ENCODE measurements at regions not wholly inside any gene's neighbourhood (a gene's known extent, or its start where the extent isn't known, plus 50 kb on each side); places are given as distances from the start of the nearest gene placed in this dataset.

- Histone ChIP-seq H3K79me2 (ENCODE audit: low read length) (no peaks in the 10 kb centered on the region), H4K20me1 (ENCODE audit: insufficient read depth, low read length) (no peaks in the 10 kb centered on the region), H3K4me2 (ENCODE audit: low read depth, low read length) (no peak overlapping the region), H3K4me1 (ENCODE audit: low read length) (no peaks in the 10 kb centered on the region), H3K9me3 (replicated peaks; ENCODE audit: insufficient read depth, low read length) (no peaks in the 10 kb centered on the region), H3K4me3 (ENCODE audit: low read length) (no peak overlapping the region), H3K27ac (ENCODE audit: low read length) (no peak overlapping the region), H2AFZ (ENCODE audit: low read length) (no peak overlapping the region), H3K9me2 (replicated peaks; ENCODE audit: insufficient read depth, low read length) (no peaks in the 10 kb centered on the region), H3K36me3 (replicated peaks; ENCODE audit: insufficient read depth, low read length) (no peaks in the 10 kb centered on the region), H3F3A (ENCODE audit: insufficient read depth, low read length) (no peaks in the 10 kb centered on the region), H3K9ac (ENCODE audit: low read length) (no peak overlapping the region), H3K27me3 (replicated peaks; ENCODE audit: insufficient read depth, low read length) (no peaks in the 10 kb centered on the region)
- TF ChIP-seq CTCF (IDR thresholded peaks at IDR 0.05; ENCODE audit: low read length) (no peak), EZH2phosphoT487 (IDR thresholded peaks at IDR 0.05; ENCODE audit: low read length) (no peak)
- no peak for DNase-seq
Measured at GRCh38 chr5:54616518-54617220, 99.1 kb downstream of the SNX18 start.

GRCh38 chr5:54616031-54616430, 98.5 kb downstream of the SNX18 start:
- peaks cover 5% of the 10 kb centered on the region; the same call in 1 of the 2 replicates for H3K4me1 ChIP-seq (ENCODE audit: low read length)
- H3K4me3 ChIP-seq (ENCODE audit: low read length): no peak overlapping the region

GRCh38 chr5:54615381-54615780, 97.8 kb downstream of the SNX18 start:
- no peak overlapping the region for H3K9ac ChIP-seq (ENCODE audit: low read length)
- no peak overlapping the region for H3K4me3 ChIP-seq (ENCODE audit: low read length)
- no peak overlapping the region for H2AFZ ChIP-seq (ENCODE audit: low read length)
- DNase-seq: no peak
- H3K79me2 ChIP-seq (ENCODE audit: low read length): no peaks in the 10 kb centered on the region
- no peaks in the 10 kb centered on the region for H3F3A ChIP-seq (ENCODE audit: insufficient read depth, low read length)
- H3K4me2 ChIP-seq (ENCODE audit: low read depth, low read length): no peak overlapping the region
- peaks cover 11% of the 10 kb centered on the region for H3K4me1 ChIP-seq (ENCODE audit: low read length)
- H3K27me3 ChIP-seq (replicated peaks; ENCODE audit: insufficient read depth, low read length): no peaks in the 10 kb centered on the region
- H3K36me3 ChIP-seq (replicated peaks; ENCODE audit: insufficient read depth, low read length): no peaks in the 10 kb centered on the region
- TF ChIP-seq EZH2phosphoT487 (IDR thresholded peaks at IDR 0.05; ENCODE audit: low read length): no peak
- no peak for TF ChIP-seq EZH2 (optimal IDR thresholded peaks at IDR 0.05; ENCODE audit: low read depth, low read length)
- TF ChIP-seq CTCF (IDR thresholded peaks at IDR 0.05; ENCODE audit: low read length): no peak
- no peaks in the 10 kb centered on the region for H4K20me1 ChIP-seq (ENCODE audit: insufficient read depth, low read length)
- no peak overlapping the region for H3K27ac ChIP-seq (ENCODE audit: low read length)
- no peaks in the 10 kb centered on the region for H3K9me3 ChIP-seq (replicated peaks; ENCODE audit: insufficient read depth, low read length)
- H3K9me2 ChIP-seq (replicated peaks; ENCODE audit: insufficient read depth, low read length): no peaks in the 10 kb centered on the region

More at GRCh38 chr5:54616031-54616430, 98.5 kb downstream of the SNX18 start:
- Histone ChIP-seq H3K9me3 (replicated peaks; ENCODE audit: insufficient read depth, low read length) (no peaks in the 10 kb centered on the region), H3K9me2 (replicated peaks; ENCODE audit: insufficient read depth, low read length) (no peaks in the 10 kb centered on the region), H3K4me2 (ENCODE audit: low read depth, low read length) (no peak overlapping the region), H3F3A (ENCODE audit: insufficient read depth, low read length) (no peaks in the 10 kb centered on the region), H4K20me1 (ENCODE audit: insufficient read depth, low read length) (no peaks in the 10 kb centered on the region), H3K36me3 (replicated peaks; ENCODE audit: insufficient read depth, low read length) (no peaks in the 10 kb centered on the region), H3K9ac (ENCODE audit: low read length) (no peak overlapping the region), H3K79me2 (ENCODE audit: low read length) (no peaks in the 10 kb centered on the region), H2AFZ (ENCODE audit: low read length) (no peak overlapping the region), H3K27ac (ENCODE audit: low read length) (no peak overlapping the region), H3K27me3 (replicated peaks; ENCODE audit: insufficient read depth, low read length) (no peaks in the 10 kb centered on the region)
- TF ChIP-seq EZH2 (optimal IDR thresholded peaks at IDR 0.05; ENCODE audit: low read depth, low read length) (no peak), CTCF (IDR thresholded peaks at IDR 0.05; ENCODE audit: low read length) (no peak)
- no peak for DNase-seq
